GM12873 (cell line): ENCODE measurements at regions not wholly inside any gene's neighbourhood (a gene's known extent, or its start where the extent isn't known, plus 50 kb on each side); places are given as distances from the start of the nearest gene placed in this dataset.

Source experiments
- TF ChIP-seq, protein P1 (sequence below): IDR thresholded peaks from 2 replicates; pipeline ENCODE4 v1.5.1; 2012; ENCODE audit warnings: low read depth, mild to moderate bottlenecking, moderate library complexity, low read length, control low read depth; ENCODE audit not compliant: insufficient read depth; ENCODE audit errors: missing control alignments

- TF ChIP-seq, protein P1, sequence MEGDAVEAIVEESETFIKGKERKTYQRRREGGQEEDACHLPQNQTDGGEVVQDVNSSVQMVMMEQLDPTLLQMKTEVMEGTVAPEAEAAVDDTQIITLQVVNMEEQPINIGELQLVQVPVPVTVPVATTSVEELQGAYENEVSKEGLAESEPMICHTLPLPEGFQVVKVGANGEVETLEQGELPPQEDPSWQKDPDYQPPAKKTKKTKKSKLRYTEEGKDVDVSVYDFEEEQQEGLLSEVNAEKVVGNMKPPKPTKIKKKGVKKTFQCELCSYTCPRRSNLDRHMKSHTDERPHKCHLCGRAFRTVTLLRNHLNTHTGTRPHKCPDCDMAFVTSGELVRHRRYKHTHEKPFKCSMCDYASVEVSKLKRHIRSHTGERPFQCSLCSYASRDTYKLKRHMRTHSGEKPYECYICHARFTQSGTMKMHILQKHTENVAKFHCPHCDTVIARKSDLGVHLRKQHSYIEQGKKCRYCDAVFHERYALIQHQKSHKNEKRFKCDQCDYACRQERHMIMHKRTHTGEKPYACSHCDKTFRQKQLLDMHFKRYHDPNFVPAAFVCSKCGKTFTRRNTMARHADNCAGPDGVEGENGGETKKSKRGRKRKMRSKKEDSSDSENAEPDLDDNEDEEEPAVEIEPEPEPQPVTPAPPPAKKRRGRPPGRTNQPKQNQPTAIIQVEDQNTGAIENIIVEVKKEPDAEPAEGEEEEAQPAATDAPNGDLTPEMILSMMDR = no peak
These were observed 620.1 kb downstream of the OLFM4 start for GRCh38 chr13:53648673-53649072.

DNA sequence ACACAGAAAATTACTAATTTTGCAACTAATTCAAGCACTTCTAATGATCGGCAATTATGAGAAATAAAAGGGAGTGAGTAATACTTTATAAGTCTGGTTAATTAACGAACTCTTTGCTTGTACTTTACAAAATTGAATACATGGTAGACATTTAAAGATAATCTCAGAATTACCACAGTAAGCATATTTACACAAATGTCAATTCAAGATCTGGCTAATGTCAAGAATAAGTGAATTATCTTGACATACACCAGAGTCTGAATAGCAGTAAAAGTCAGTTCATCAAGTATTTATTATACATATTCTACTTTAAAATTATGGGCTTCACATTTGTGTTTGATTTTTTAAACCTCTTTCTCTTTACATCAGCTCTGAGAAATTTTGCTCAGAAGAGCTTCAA, 643.4 kb downstream of the OLFM4 start:
- TF ChIP-seq, protein P1 = no peak

DNA sequence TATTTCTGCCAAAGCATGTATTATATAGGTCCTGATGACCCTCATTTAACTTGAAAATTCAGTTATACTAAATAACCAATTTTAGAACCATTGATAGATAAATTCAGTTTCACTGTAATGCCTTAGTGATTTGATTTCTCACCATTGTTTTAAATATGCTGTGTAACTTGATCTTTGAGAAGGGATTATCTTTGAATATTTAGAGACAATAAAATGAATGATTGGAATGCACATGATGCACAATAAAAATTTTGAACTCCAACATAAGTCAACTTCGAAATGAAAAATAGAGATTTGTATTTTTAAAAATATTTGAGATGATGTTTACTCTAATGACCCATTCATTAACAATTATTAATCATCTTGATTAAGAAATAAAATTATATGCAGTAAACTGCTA, 654.5 kb downstream of the OLFM4 start:
- TF ChIP-seq, protein P1 = no peak

GRCh38 chr13:53683608-53684007, 655.0 kb downstream of the OLFM4 start:
- TF ChIP-seq, protein P1 = no peak

DNA sequence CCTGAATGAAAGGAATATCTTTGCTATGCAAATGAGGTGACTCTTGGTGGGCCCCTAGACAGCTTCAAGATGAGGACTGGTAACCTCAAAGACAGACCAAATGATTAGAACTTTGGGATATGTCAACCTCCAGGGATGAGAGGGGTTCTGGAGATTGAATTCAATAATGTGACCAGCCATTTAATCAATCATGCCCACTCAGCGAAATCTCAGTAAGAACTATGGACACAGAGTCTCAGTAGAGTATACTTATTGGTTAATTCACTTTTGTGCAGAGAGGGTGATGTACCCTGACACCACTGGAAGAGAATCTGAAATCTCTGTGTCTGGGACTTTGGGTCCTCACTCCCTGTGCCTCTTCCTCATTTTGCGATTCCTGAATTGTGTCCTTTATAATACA, 662.8 kb downstream of the OLFM4 start:
- TF ChIP-seq, protein P1 = no peak

GRCh38 chr13:53694814-53695532, 666.4 kb downstream of the OLFM4 start:
- TF ChIP-seq, protein P1 = no peak

- TF ChIP-seq, protein P1 = no peak
These were observed 674.9 kb downstream of the OLFM4 start for GRCh38 chr13:53703371-53704080.
